Right ventricle myocardium superior (tissue), 1 donor: ENCODE measurements at regions not wholly inside any gene's neighbourhood (a gene's known extent, or its start where the extent isn't known, plus 50 kb on each side); places are given as distances from the start of the nearest gene placed in this dataset.
A peak's percentile ranks its signal among the peaks of the same experiment; 100 is the strongest.

ENCODE experiments used
- ATAC-seq: fragments of 200-7000 bp; cut with Tn5 transposase; one replicate; pipeline ENCODE4 v1.9.1; 2020; ENCODE audit warnings: mild to moderate bottlenecking; ENCODE audit not compliant: poor library complexity
- DNase-seq: peaks from one replicate; pipeline ENCODE4 v3.0.0-alpha.2; 2020
- intact Hi-C: fragments of 100-400 bp; cut with DNase I; formaldehyde crosslinking; loops from one replicate; pipeline ENCODE4 v1.11.2; 2022
- donor health status: DM: no; HTN: yes; CAD: no; lungs with severe emphysema.

GRCh38 chr4:119693126-119693525, 64.5 kb upstream of the PDE5A start:
- intact Hi-C loops: loop anchor here (10.0 kb wide), 1 partner anchor 92 kb away; no protein-coding TSS in a partner anchor
- ATAC-seq (peak; percentile 53), DNase-seq (no peak)

GRCh38 chr4:119692001-119692400, 63.4 kb upstream of the PDE5A start:
- ATAC-seq: peak; percentile 77
- intact Hi-C loops: loop anchor here (10.0 kb wide), 1 partner anchor 93 kb away; no protein-coding TSS in a partner anchor

GRCh38 chr4:119690871-119691270, 62.3 kb upstream of the PDE5A start:
- intact Hi-C loops: loop anchor here (10.0 kb wide), 1 partner anchor 94 kb away; no protein-coding TSS in a partner anchor
- ATAC-seq (no peak), DNase-seq (no peak)

More at GRCh38 chr4:119692001-119692400, 63.4 kb upstream of the PDE5A start:
- DNase-seq: no peak

- ATAC-seq: no peak
- intact Hi-C loops: no loop called here
Observed at GRCh38 chr4:119688446-119688845, 59.8 kb upstream of the PDE5A start.

GRCh38 chr4:119684463-119684862, 55.9 kb upstream of the PDE5A start:
- DNase-seq: no peak
- intact Hi-C loops: no loop called here
- ATAC-seq: no peak

More at GRCh38 chr4:119688446-119688845, 59.8 kb upstream of the PDE5A start:
- no peak for DNase-seq

GRCh38 chr4:119683518-119683917, 54.9 kb upstream of the PDE5A start:
- intact Hi-C loops: no loop called here
- no peak for DNase-seq
- peak; percentile 68 for ATAC-seq

DNA sequence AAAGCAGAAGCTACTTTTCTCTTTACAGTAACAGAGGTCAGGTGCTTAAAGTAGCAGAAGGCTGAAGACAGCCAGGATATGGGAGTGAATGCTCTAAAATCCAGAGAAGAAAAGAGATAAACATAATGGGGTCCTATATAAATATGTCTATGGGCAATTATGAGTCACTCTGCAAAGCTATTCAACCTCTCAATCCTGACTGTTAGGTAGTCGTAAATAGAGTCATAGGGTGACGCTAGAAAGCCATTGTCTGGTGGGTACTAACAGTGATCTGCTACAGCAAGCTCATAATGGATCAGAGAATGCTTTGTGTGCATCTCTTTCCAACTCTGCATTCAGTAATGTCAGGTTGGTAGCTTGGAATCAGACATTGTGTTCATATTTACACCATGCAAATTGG, 53.5 kb upstream of the PDE5A start:
- DNase-seq (no peak), ATAC-seq (no peak)
- intact Hi-C loops: no loop called here

- DNase-seq (no peak), ATAC-seq (no peak)
- intact Hi-C loops: no loop called here
Observed at GRCh38 chr4:119679251-119679650, 50.6 kb upstream of the PDE5A start.

DNA sequence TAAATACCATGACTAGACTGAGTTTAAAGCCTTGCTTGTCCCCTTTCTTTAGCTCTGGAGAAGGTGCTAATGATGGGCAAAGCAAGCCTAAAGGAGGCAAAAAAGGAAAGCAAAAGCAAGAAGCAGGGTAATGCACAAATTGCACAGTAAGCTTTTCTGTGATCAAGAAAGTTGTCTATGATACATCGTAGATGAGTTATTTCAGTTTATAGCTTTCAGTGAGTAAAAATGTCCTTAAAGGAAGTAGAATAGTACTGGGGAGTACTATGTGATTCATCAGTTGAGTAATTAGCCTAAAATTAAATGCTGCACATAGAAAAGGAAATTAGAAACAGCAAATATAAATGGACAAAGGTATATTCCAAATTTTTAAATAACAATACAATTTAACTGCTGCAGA, 50.2 kb upstream of the PDE5A start:
- intact Hi-C loops: no loop called here
- no peak for ATAC-seq
- DNase-seq: no peak
